GM12865 (cell line): ENCODE measurements at regions not wholly inside any gene's neighbourhood (a gene's known extent, or its start where the extent isn't known, plus 50 kb on each side); places are given as distances from the start of the nearest gene placed in this dataset.

ENCODE experiments used
- DNase-seq: peaks from one replicate; pipeline ENCODE4 v3.0.0; 2010; ENCODE audit warnings: low read depth
- H3K4me3 ChIP-seq: 2 replicates; pipeline ENCODE4 v1.5.1; 2011; ENCODE audit warnings: mild to moderate bottlenecking, low read depth, low read length, control low read depth
- TF ChIP-seq, protein P1 (sequence below): IDR thresholded peaks from 2 replicates; pipeline ENCODE4 v1.5.1; 2011; ENCODE audit warnings: low read length, control low read depth, low read depth, inconsistent platforms; ENCODE audit not compliant: insufficient read depth; ENCODE audit errors: missing control alignments

DNA sequence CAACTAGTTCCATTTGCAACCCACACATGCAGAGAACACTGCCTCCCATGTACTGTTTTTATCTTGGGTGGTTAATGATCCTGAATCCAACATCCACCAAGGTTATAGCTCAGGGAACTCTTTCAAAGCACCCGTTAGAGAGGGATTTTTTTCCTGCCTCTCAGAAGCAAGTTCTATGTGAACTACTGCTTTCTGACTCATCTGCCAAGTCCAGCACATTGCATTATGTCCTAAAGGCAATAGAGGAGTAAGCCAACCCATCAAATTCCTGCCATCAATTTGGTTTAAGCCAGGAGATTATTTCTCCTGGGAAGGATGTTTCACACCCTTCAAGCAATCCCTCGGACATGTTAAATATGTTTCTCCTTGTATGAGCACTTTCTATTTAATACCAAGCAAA, 334.5 kb downstream of the GASK1B start:
- no peak overlapping the region for H3K4me3 ChIP-seq
- no peak for DNase-seq
- TF ChIP-seq, protein P1, sequence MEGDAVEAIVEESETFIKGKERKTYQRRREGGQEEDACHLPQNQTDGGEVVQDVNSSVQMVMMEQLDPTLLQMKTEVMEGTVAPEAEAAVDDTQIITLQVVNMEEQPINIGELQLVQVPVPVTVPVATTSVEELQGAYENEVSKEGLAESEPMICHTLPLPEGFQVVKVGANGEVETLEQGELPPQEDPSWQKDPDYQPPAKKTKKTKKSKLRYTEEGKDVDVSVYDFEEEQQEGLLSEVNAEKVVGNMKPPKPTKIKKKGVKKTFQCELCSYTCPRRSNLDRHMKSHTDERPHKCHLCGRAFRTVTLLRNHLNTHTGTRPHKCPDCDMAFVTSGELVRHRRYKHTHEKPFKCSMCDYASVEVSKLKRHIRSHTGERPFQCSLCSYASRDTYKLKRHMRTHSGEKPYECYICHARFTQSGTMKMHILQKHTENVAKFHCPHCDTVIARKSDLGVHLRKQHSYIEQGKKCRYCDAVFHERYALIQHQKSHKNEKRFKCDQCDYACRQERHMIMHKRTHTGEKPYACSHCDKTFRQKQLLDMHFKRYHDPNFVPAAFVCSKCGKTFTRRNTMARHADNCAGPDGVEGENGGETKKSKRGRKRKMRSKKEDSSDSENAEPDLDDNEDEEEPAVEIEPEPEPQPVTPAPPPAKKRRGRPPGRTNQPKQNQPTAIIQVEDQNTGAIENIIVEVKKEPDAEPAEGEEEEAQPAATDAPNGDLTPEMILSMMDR = no peak

- no peak overlapping the region for H3K4me3 ChIP-seq
- TF ChIP-seq, protein P1 = no peak
- DNase-seq = no peak
These were observed 335.6 kb downstream of the GASK1B start for GRCh38 chr4:157837071-157837703.

DNA sequence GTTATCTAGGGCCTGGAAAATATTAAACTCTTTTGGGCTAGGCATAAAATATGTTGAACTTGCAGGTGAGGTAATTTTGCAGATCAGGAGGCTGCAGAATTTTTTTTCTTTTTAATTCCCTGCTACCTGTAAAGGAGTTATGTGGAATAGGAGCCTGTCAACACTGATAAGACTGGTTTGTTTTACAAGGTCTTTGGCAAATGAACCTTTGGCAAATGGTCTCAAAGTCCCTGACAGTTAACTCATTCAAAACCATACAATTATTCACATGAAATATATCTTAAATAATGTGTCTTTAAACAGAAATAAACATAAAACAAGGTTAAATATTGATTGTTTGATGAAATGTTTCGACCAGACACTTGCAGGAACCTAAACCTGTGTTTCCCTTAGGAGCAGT, 340.2 kb downstream of the GASK1B start:
- no peak for DNase-seq
- H3K4me3 ChIP-seq = no peak overlapping the region
- TF ChIP-seq, protein P1 = no peak

DNA sequence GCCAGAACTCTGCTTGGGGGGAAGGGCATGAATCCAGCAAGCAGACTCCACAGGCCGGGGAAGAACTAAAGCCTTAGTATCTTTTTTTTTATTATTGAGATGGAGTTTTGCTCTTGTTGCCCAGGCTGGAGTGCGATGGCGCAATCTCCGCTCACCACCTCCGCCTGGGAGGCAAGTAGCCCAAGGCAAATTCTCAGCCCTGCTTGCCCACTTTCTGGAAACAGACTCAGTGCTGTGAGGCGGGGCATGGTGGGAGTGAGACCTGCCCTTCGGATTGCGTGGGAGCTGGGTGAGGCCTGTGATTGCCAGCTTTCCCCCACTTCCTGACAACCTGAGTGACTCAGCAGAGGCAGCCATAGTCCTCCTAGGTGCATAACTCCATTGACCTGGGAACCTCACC, 348.8 kb downstream of the GASK1B start:
- DNase-seq = no peak
- no peak overlapping the region for H3K4me3 ChIP-seq
- TF ChIP-seq, protein P1 = no peak

GRCh38 chr4:157821814-157822213, 351.0 kb downstream of the GASK1B start:
- no peak for DNase-seq
- no peak overlapping the region for H3K4me3 ChIP-seq
- TF ChIP-seq, protein P1 = no peak

DNA sequence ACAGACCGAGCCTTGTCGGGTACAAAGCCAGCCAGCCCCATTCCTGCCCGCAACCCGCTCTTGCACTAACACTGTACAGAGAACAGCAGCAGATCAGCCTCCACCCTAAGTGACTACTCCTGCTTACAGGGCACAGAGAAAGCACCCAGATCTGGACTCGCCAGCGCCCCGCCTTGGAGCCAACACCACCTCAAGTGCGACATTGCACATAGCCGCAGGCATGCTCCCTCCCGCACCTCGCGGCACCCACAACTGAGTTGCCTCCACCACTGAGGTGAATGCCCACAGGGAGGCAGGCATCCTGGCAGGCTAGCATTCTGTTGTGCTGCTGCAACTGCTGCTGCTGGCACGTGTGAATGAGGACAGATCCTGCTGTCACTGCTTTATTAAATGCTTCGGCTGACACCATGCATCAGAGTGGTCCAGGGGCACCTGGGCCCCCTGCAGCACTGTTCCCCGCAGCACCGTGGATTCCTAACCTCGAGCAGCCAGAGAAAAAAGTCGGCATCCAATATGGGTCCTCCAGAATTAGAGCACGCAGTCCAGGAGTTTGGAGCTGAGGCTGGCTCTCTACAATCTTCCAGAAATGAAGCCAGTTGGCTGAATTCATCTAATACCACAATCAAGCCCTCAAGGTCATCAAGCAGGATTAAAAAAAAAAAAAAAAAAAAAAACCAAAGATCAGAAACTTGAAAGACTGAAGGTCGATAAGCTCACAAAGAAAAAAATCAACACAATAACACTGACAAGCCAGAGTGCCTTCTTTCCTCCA, 352.9 kb downstream of the GASK1B start:
- H3K4me3 ChIP-seq = no peak overlapping the region
- DNase-seq = no peak
- TF ChIP-seq, protein P1 = no peak
